Mononuclear cell (primary cell): ENCODE measurements at regions not wholly inside any gene's neighbourhood (a gene's known extent, or its start where the extent isn't known, plus 50 kb on each side); places are given as distances from the start of the nearest gene placed in this dataset.

Source experiments
- H3K27me3 ChIP-seq: 2 replicates; pipeline ENCODE4 v1.6.0; 2011; ENCODE audit warnings: low read length, control low read depth; ENCODE audit not compliant: insufficient read depth
- H3K4me1 ChIP-seq: 2 replicates; pipeline ENCODE4 v1.5.1; 2011; ENCODE audit warnings: mild to moderate bottlenecking, low read length, control low read depth; ENCODE audit not compliant: insufficient read depth
- H3K4me3 ChIP-seq: 2 replicates; pipeline ENCODE4 v1.5.1; 2011; ENCODE audit warnings: mild to moderate bottlenecking, low read length, moderate library complexity
- H3K9me3 ChIP-seq: 2 replicates; pipeline ENCODE4 v1.5.1; 2011; ENCODE audit warnings: low read depth, mild to moderate bottlenecking, control low read depth, low read length

GRCh38 chr13:40243982-40244381, 422.5 kb downstream of the FOXO1 start:
- Histone ChIP-seq H3K9me3 (no peaks in the 10 kb centered on the region), H3K27me3 (no peaks in the 10 kb centered on the region), H3K4me3 (no peak overlapping the region), H3K4me1 (no peaks in the 10 kb centered on the region)

GRCh38 chr13:40245567-40245966, 420.9 kb downstream of the FOXO1 start:
- Histone ChIP-seq H3K4me1 (no peaks in the 10 kb centered on the region), H3K9me3 (peaks cover 5% of the 10 kb centered on the region), H3K27me3 (no peaks in the 10 kb centered on the region), H3K4me3 (no peak overlapping the region)

GRCh38 chr13:40247845-40248244, 418.6 kb downstream of the FOXO1 start:
- Histone ChIP-seq H3K4me3 (no peak overlapping the region), H3K27me3 (no peaks in the 10 kb centered on the region), H3K4me1 (peaks cover 4% of the 10 kb centered on the region), H3K9me3 (peaks cover 5% of the 10 kb centered on the region)

- Histone ChIP-seq H3K4me3 (no peak overlapping the region), H3K4me1 (peaks cover 4% of the 10 kb centered on the region), H3K27me3 (no peaks in the 10 kb centered on the region), H3K9me3 (peaks cover 5% of the 10 kb centered on the region)
Observed at GRCh38 chr13:40251343-40252032, 415.0 kb downstream of the FOXO1 start.

GRCh38 chr13:40252241-40252640, 414.2 kb downstream of the FOXO1 start:
- H3K4me1 ChIP-seq: peaks cover 4% of the 10 kb centered on the region
- H3K4me3 ChIP-seq: no peak overlapping the region
- H3K27me3 ChIP-seq: no peaks in the 10 kb centered on the region
- peaks cover 5% of the 10 kb centered on the region for H3K9me3 ChIP-seq

GRCh38 chr13:40252676-40253075, 413.8 kb downstream of the FOXO1 start:
- peaks cover 5% of the 10 kb centered on the region for H3K9me3 ChIP-seq
- H3K4me3 ChIP-seq: no peak overlapping the region
- H3K27me3 ChIP-seq: no peaks in the 10 kb centered on the region
- H3K4me1 ChIP-seq: peaks cover 4% of the 10 kb centered on the region

GRCh38 chr13:40254394-40254793, 412.0 kb downstream of the FOXO1 start:
- Histone ChIP-seq H3K9me3 (peaks cover 5% of the 10 kb centered on the region), H3K4me1 (peaks cover 4% of the 10 kb centered on the region), H3K27me3 (no peaks in the 10 kb centered on the region), H3K4me3 (no peak overlapping the region)

GRCh38 chr13:40255551-40255950, 410.9 kb downstream of the FOXO1 start:
- no peak overlapping the region for H3K4me3 ChIP-seq
- no peaks in the 10 kb centered on the region for H3K9me3 ChIP-seq
- H3K27me3 ChIP-seq: no peaks in the 10 kb centered on the region
- H3K4me1 ChIP-seq: peaks cover 4% of the 10 kb centered on the region

GRCh38 chr13:40259899-40260298, 406.5 kb downstream of the FOXO1 start:
- Histone ChIP-seq H3K4me1 (no peaks in the 10 kb centered on the region), H3K27me3 (no peaks in the 10 kb centered on the region), H3K4me3 (no peak overlapping the region)

GRCh38 chr13:40261336-40261735, 405.1 kb downstream of the FOXO1 start:
- H3K4me3 ChIP-seq: no peak overlapping the region
- no peaks in the 10 kb centered on the region for H3K27me3 ChIP-seq
- H3K9me3 ChIP-seq: no peaks in the 10 kb centered on the region
- H3K4me1 ChIP-seq: no peaks in the 10 kb centered on the region

More at GRCh38 chr13:40259899-40260298, 406.5 kb downstream of the FOXO1 start:
- no peaks in the 10 kb centered on the region for H3K9me3 ChIP-seq

- no peaks in the 10 kb centered on the region for H3K27me3 ChIP-seq
- no peaks in the 10 kb centered on the region for H3K4me1 ChIP-seq
- no peaks in the 10 kb centered on the region for H3K9me3 ChIP-seq
- H3K4me3 ChIP-seq: no peak overlapping the region
Observed at GRCh38 chr13:40261947-40262346, 404.5 kb downstream of the FOXO1 start.

GRCh38 chr13:40269086-40269485, 397.4 kb downstream of the FOXO1 start:
- Histone ChIP-seq H3K9me3 (no peaks in the 10 kb centered on the region), H3K27me3 (no peaks in the 10 kb centered on the region), H3K4me3 (no peak overlapping the region), H3K4me1 (peaks cover 26% of the 10 kb centered on the region)

GRCh38 chr13:40270726-40271125, 395.7 kb downstream of the FOXO1 start:
- Histone ChIP-seq H3K4me1 (peaks cover 26% of the 10 kb centered on the region), H3K27me3 (no peaks in the 10 kb centered on the region), H3K9me3 (no peaks in the 10 kb centered on the region), H3K4me3 (no peak overlapping the region)

GRCh38 chr13:40271271-40271885, 395.1 kb downstream of the FOXO1 start:
- Histone ChIP-seq H3K4me1 (peaks cover 26% of the 10 kb centered on the region), H3K9me3 (no peaks in the 10 kb centered on the region), H3K4me3 (no peak overlapping the region), H3K27me3 (no peaks in the 10 kb centered on the region)

- no peaks in the 10 kb centered on the region for H3K9me3 ChIP-seq
- H3K4me1 ChIP-seq: peaks cover 26% of the 10 kb centered on the region
- H3K4me3 ChIP-seq: no peak overlapping the region
- no peaks in the 10 kb centered on the region for H3K27me3 ChIP-seq
Observed at GRCh38 chr13:40271931-40272775, 394.3 kb downstream of the FOXO1 start.
